GM19324 (cell line): ENCODE measurements at regions not wholly inside any gene's neighbourhood (a gene's known extent, or its start where the extent isn't known, plus 50 kb on each side); places are given as distances from the start of the nearest gene placed in this dataset.

Source experiments
- ATAC-seq: cut with Tn5 transposase; IDR thresholded peaks from one replicate; pipeline ENCODE4 v1.9.1; 2021; ENCODE audit warnings: mild to moderate bottlenecking, moderate library complexity; ENCODE audit not compliant: unreplicated experiment, low FRiP score

- ATAC-seq, result no peak
These were observed 59.9 kb upstream of the ZFR start for GRCh38 chr5:32504329-32504988.

GRCh38 chr5:32503261-32503660 lies 58.7 kb upstream of the ZFR start:
- no peak for ATAC-seq

GRCh38 chr5:32501071-32502002 lies 56.8 kb upstream of the ZFR start:
- ATAC-seq, result no peak

GRCh38 chr5:32500181-32500580 lies 55.6 kb upstream of the ZFR start:
- no peak for ATAC-seq

DNA sequence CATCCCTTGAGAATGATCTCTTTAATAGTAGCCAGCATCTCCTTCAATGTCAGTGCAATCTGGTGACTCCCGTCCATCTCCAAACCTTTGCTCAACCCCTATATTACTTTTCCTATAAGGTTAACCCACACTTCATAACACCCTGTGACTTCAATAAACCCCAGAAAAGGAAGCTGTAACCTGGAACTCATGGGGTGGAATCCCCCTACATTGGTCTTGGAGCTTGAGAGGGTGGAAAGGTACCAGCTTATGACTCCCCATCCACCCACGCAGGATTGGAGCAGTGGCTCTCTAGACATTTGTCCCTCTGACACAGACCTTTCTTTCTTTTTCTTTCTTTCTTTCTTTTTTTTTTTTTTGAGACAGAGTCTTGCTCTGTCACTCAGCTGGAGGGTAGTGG lies 54.7 kb upstream of the ZFR start:
- ATAC-seq, result no peak

DNA sequence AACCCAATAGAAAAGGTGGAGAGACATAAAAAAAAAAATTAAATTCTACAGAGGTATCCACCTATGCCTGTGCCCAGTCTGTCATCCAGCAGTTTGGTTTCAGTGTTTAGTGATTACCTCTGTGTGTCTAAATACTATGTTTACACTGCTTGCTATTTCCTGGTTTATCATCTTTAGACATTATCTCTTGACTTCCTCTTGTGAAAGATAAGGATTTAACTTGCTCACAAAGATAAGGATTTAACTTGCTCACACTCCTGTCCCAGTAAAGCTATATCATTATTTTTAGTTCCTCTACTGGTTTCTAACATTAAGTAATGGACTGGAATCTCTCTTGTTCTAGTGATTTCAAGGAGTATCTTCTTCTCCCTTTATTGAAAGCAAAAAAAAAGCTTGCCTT lies 53.9 kb upstream of the ZFR start:
- no peak for ATAC-seq

DNA sequence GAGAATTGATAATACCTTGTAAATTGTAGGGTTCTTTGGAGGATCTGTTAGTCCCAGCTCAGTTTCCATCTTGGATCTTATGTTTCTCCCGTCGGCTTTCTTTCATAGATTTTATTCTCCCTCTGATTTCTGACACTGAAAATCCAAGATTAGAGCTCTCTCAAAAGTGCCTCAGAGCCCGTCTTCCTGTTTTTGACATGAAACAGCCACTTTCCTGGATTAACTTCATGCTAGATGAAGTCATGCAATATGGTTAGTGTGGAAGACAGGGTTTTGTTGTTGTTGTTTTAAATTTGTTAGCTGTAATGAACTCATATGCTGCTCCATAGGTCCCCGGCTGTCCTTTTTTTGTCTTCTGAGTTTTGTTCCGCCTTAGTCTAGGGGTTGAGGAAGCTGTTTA lies 51.6 kb upstream of the ZFR start:
- ATAC-seq, result no peak

- ATAC-seq, result no peak
These were observed 50.3 kb upstream of the ZFR start for GRCh38 chr5:32494827-32495226.
